GM21367 (cell line): ENCODE measurements at regions not wholly inside any gene's neighbourhood (a gene's known extent, or its start where the extent isn't known, plus 50 kb on each side); places are given as distances from the start of the nearest gene placed in this dataset.
A peak's percentile ranks its signal among the peaks of the same experiment; 100 is the strongest.

Source experiments
- ATAC-seq: cut with Tn5 transposase; IDR thresholded peaks from one replicate; pipeline ENCODE4 v1.9.1; 2021; ENCODE audit not compliant: unreplicated experiment

- no peak for ATAC-seq
These were observed 149.7 kb downstream of the CAAP1 start for GRCh38 chr9:26742828-26743476.

DNA sequence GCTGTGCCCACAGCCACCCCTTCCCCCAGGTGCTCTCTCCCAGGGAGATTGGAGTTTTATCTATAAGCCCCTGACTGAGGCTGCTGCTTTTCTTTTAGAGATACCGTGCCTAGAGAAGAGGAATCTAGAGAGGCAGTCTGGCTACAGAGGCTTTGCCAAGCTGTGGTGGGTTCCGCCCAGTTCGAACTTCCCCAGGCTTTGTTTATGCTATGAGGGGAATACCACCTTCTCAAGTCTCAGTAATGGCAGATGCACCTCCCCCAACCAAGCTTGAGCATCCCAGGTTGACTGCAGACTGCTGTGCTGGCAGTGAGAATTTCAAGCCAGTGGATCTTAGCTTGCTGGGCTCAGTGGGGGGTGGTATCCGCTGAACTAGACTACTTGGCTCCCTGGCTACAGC, 157.4 kb downstream of the CAAP1 start:
- ATAC-seq: no peak

GRCh38 chr9:26729187-26729586, 163.4 kb downstream of the CAAP1 start:
- ATAC-seq: no peak

- peak; percentile 89 for ATAC-seq
These were observed 165.1 kb downstream of the CAAP1 start for GRCh38 chr9:26727471-26727870.

GRCh38 chr9:26725573-26725972, 167.0 kb downstream of the CAAP1 start:
- ATAC-seq: no peak

- ATAC-seq: peak; percentile 77
These were observed 169.1 kb downstream of the CAAP1 start for GRCh38 chr9:26723486-26723885.

DNA sequence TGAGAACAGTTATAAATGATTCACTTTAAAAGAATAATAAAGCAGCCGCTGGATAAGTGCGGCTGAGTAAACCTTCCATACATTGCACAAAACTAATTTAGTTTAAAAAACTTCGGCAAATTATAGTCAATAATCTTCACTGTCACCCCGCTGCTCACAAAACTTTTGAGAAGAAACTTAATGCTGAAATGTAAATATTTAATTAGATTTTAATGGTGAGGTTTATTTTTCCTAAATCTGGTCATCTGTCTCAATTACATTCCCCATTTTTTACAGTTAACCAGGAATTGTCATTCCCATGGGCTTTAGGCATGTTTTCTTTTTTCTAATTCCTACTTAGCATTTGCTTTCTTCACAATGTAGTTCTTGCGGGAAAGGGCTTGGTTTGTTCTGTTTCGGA, 169.8 kb downstream of the CAAP1 start:
- ATAC-seq: no peak

- no peak for ATAC-seq
These were observed 182.6 kb downstream of the CAAP1 start for GRCh38 chr9:26710008-26710407.

DNA sequence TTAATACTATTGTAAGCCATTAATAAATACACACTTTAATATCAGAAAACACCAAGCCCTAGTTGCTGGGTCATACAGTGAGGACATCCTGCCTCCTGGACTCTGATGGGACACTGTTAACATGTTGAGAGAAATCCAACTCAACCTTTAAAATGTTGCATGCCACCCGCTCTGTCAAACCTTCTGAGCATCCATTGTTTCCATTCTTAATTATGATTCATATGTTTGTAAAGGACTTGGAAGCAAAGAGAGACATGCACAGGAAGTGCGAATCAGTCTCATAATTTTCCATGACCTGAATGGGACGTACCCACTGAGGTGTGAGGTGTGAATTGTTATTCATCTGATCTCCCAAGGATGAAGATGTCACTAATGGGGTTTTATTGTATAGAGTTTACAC, 186.4 kb downstream of the CAAP1 start:
- no peak for ATAC-seq

DNA sequence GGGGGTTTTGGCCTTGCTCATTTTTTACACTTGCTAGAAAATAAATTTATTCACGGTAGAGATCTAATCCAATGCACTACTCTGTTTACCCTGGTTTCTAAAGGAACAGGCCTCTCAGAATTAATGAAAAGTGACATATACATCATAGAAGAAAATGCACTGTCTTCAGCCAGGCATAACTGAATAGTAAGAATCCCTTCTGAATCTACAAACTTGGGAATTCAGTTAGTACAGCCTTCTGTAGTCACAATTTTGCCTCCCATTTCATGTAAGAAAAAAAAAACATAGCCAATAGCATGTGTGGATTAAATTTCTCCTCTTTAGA, 197.3 kb downstream of the CAAP1 start:
- ATAC-seq: no peak

- no peak for ATAC-seq
These were observed 198.0 kb downstream of the CAAP1 start for GRCh38 chr9:26694381-26695297.

GRCh38 chr9:26689041-26689440, 203.6 kb downstream of the CAAP1 start:
- no peak for ATAC-seq

DNA sequence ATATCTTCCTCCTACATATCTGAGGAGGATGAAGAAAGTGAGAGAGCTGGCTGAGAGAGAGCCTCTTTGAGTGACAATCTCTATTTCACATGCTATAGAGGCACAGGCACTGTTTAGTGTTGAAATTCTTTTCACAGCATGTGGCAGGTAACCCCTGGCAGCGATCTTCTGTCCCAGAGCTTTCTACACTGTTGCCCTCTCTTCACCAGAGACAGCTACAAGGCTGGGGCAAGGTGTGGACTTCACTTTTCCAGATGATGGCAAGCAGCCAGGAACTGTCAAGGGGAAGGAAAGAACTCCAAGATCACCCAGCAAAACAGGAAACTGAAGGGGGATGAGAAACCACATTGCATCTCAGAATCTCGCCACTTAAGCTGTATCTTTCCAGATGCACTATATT, 205.2 kb downstream of the CAAP1 start:
- ATAC-seq: no peak

DNA sequence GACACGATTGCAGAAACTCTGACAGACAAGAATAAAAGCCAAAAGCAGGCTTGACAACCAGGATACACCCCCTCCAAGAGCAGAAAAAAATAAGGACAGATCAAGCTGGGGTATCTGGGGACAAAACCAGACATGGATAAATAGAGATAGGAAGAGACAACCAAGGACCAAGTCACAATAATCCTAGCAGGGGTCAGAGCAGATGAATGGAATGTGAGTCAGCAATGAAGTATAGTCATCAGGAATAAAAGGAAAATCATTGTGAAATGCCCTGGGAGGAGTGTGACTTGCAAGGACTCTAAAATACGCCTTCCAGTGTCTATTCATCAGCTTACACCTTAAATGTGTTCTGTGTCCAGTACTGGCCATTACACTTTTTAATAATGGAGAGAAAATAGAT, 206.8 kb downstream of the CAAP1 start:
- ATAC-seq: no peak

GRCh38 chr9:26684029-26684428, 208.6 kb downstream of the CAAP1 start:
- no peak for ATAC-seq

GRCh38 chr9:26682796-26683496, 209.7 kb downstream of the CAAP1 start:
- no peak for ATAC-seq

DNA sequence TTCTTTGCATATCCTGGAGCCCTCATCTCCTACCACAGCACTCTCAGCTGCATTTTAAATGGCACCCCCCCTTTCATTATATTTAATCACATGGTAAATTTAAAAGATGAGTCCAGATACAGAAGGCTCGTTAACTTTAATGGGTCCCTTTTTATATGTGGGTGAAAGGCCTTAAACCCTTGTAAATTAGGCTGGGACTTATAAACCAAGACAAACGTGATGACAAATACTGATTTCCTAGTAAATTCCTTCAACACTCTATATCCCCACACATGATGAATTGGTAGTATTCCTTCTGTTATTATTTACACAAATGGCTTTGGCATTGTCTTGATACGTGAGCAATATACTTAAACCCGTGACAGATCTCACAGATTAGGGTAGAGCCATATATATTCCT, 210.6 kb downstream of the CAAP1 start:
- ATAC-seq: no peak

GRCh38 chr9:26677965-26678706, 214.5 kb downstream of the CAAP1 start:
- ATAC-seq: no peak

- ATAC-seq: no peak
These were observed 217.6 kb downstream of the CAAP1 start for GRCh38 chr9:26675035-26675434.

GRCh38 chr9:26673261-26673660, 219.3 kb downstream of the CAAP1 start:
- no peak for ATAC-seq
